Muscle of leg (tissue), 3 donors: ENCODE measurements at regions not wholly inside any gene's neighbourhood (a gene's known extent, or its start where the extent isn't known, plus 50 kb on each side); places are given as distances from the start of the nearest gene placed in this dataset.

Experiments
- DNase-seq: peaks from one replicate; pipeline ENCODE4 v3.0.0; 2013
- H3K27ac ChIP-seq: one replicate; pipeline ENCODE4 v1.5.1; 2013; ENCODE audit warnings: mild to moderate bottlenecking, low read length, control low read depth
- H3K27me3 ChIP-seq: one replicate; pipeline ENCODE4 v1.6.1; 2013; ENCODE audit warnings: low read length; ENCODE audit not compliant: control insufficient read depth, insufficient read depth
- H3K36me3 ChIP-seq: one replicate; pipeline ENCODE4 v1.6.1; 2013; ENCODE audit warnings: low read length; ENCODE audit not compliant: control insufficient read depth, insufficient read depth
- H3K4me1 ChIP-seq: one replicate; pipeline ENCODE4 v1.6.1; 2013; ENCODE audit warnings: low read length; ENCODE audit not compliant: control insufficient read depth, insufficient read depth
- H3K4me3 ChIP-seq: one replicate; pipeline ENCODE4 v1.5.1; 2013; ENCODE audit warnings: low read length, control low read depth
- H3K9me3 ChIP-seq: replicated peaks from 2 replicates; pipeline ENCODE4 v1.6.1; 2013; ENCODE audit warnings: low read depth, low read length; ENCODE audit not compliant: control insufficient read depth
- WGBS: methylation state at CpG from one replicate; pipeline ENCODE4 v1.1.5; 2013; ENCODE audit warnings: missing lambda C conversion rate; ENCODE audit not compliant: insufficient coverage; 5-methylcytosine and 5-hydroxymethylcytosine counted together

DNA sequence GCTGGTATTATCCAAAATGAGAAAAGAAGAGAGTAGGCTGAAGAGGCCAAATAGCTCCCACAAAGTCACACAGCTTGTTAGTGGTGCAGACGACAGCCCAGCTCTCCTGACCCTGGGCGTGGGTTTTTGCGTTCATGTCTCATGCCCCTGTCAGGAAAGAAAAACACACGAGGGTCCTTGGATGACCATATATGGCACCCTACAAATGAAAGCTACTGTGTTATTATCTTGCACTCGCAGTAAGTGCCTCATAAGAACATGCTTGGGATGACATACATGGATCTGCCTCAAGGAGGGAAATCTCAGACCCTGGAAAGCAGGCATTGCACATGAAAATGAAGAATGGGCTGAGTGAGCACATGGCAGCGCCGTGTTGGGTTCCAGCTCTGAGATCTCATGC is 89.7 kb downstream of the SEMA4F start:
- Histone ChIP-seq H3K27ac (no peak overlapping the region), H3K4me3 (no peak overlapping the region), H3K4me1 (peaks cover 8% of the 10 kb centered on the region), H3K9me3 (no peaks in the 10 kb centered on the region), H3K36me3 (no peaks in the 10 kb centered on the region), H3K27me3 (no peaks in the 10 kb centered on the region)
- DNase-seq = no peak
- WGBS = 68% methylated on average over 6 of the region's 7 CpGs

GRCh38 chr2:74744731-74745515 is 89.0 kb upstream of the HK2 start:
- Histone ChIP-seq H3K9me3 (no peaks in the 10 kb centered on the region), H3K4me3 (no peak overlapping the region), H3K27me3 (no peaks in the 10 kb centered on the region), H3K4me1 (peaks cover 8% of the 10 kb centered on the region), H3K36me3 (no peaks in the 10 kb centered on the region), H3K27ac (no peak overlapping the region)
- 32% methylated on average over 2 of the region's 4 CpGs for WGBS
- DNase-seq = no peak

DNA sequence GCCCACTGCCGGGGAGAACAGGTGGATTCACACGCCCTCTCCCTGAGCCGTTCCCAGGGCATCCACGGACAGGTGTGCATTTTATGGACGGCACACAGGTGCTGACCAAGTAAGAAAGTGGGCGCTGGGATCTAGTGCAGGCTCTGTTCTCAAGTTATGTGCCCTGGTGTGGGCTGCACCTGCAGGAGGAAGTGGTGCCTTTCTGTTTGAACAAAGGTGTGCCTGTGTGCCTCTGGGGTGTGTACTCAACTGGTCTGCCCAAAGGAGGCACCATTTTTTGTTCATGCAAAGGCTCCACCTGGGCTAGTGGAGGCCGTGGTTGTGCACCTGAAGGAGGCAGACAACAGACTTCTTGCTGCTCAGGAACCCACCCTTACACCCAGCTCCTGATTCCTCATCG is 88.2 kb upstream of the HK2 start:
- 46% methylated on average over 8 of the region's 8 CpGs for WGBS
- Histone ChIP-seq H3K36me3 (no peaks in the 10 kb centered on the region), H3K4me1 (peaks cover 5% of the 10 kb centered on the region), H3K27ac (no peak overlapping the region), H3K9me3 (no peaks in the 10 kb centered on the region), H3K27me3 (no peaks in the 10 kb centered on the region), H3K4me3 (no peak overlapping the region)
- no peak for DNase-seq

GRCh38 chr2:74746480-74746879 is 87.4 kb upstream of the HK2 start:
- Histone ChIP-seq H3K27me3 (no peaks in the 10 kb centered on the region), H3K27ac (no peak overlapping the region), H3K36me3 (no peaks in the 10 kb centered on the region), H3K9me3 (no peaks in the 10 kb centered on the region), H3K4me3 (no peak overlapping the region), H3K4me1 (no peaks in the 10 kb centered on the region)
- no CpG with 5 or more reads among the region's 2 CpGs for WGBS
- DNase-seq = no peak

- no peaks in the 10 kb centered on the region for H3K4me1 ChIP-seq
- no peak overlapping the region for H3K27ac ChIP-seq
- DNase-seq = no peak
- no peak overlapping the region for H3K4me3 ChIP-seq
- no peaks in the 10 kb centered on the region for H3K9me3 ChIP-seq
- no peaks in the 10 kb centered on the region for H3K36me3 ChIP-seq
- WGBS = 72% methylated on average over 4 of the region's 7 CpGs
- H3K27me3 ChIP-seq = no peaks in the 10 kb centered on the region
Observed at GRCh38 chr2:74747411-74748080, 86.4 kb upstream of the HK2 start.

DNA sequence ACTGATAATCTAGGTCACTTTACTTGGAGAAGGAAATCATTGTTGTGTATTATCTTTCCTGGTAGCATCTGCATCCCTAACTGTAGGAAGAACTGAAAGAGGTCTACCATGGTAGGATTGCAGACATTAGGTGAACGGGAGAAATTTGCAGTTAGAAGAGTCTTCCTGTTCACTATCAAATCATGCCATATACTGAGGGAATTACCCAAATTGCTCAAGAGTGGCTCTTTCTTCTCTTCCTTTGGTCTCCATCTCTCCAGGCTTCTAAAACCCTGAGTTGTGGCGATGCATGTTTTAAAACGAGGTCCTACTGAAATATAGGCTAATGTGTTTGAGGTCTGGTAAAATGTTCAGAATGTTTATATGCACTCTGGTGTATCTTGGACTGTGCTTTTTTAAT is 85.3 kb upstream of the HK2 start:
- no peaks in the 10 kb centered on the region for H3K36me3 ChIP-seq
- no CpG with 5 or more reads among the region's 3 CpGs for WGBS
- H3K4me1 ChIP-seq = no peaks in the 10 kb centered on the region
- H3K27ac ChIP-seq = no peak overlapping the region
- no peak overlapping the region for H3K4me3 ChIP-seq
- peaks cover 2% of the 10 kb centered on the region for H3K27me3 ChIP-seq
- no peaks in the 10 kb centered on the region for H3K9me3 ChIP-seq
- no peak for DNase-seq

GRCh38 chr2:74749432-74749831 is 84.5 kb upstream of the HK2 start:
- WGBS = 46% methylated on average over 2 of the region's 3 CpGs

DNA sequence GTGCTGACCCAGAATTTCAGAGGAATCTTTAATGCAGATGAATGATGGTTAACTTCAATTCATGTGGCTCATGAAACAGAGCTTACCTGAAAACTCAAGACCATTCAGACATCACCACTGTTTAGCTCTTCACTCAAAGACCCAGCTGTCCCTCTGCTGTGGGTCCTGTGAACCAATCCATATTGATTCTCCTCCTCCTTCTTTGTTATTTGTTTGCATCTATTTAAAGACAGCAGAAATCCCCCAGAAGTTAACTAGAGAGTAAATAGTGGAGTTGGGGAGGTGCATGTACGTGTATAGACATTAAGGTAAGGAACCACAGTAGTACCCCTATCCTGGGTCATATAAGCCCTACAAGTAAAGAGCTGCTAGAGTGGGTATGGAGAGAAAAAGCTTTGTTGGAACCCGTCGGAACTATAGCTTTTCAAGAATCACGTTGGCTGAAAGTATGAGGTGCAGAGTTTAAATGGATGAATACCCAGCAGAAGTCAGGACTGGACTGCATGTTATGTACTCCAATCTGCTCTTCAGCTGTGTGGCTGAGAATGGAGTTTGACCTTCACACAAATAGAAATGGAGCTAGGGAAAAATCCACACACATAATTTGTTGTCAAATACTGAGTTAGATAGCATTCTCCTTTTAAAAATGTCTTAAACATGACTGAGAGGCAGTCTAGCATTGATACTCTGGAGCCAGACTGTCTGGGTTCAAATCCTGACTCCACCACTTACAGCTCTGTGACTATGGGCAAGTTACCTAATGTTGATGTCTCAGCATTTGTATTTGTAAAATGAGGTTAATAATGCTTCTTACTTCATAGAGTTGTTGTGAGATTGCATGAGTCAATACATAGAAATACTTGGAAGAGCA is 81.7 kb upstream of the HK2 start:
- no peaks in the 10 kb centered on the region for H3K36me3 ChIP-seq
- WGBS = 85% methylated on average over 3 of the region's 4 CpGs
- no peak for DNase-seq
- no peak overlapping the region for H3K27ac ChIP-seq
- peaks cover 16% of the 10 kb centered on the region for H3K9me3 ChIP-seq
- peaks cover 2% of the 10 kb centered on the region for H3K27me3 ChIP-seq
- H3K4me3 ChIP-seq = no peak overlapping the region
- H3K4me1 ChIP-seq = no peaks in the 10 kb centered on the region

More at GRCh38 chr2:74749432-74749831, 84.5 kb upstream of the HK2 start:
- Histone ChIP-seq H3K4me3 (no peak overlapping the region), H3K27me3 (peaks cover 2% of the 10 kb centered on the region), H3K27ac (no peak overlapping the region), H3K4me1 (no peaks in the 10 kb centered on the region), H3K36me3 (no peaks in the 10 kb centered on the region), H3K9me3 (no peaks in the 10 kb centered on the region)
- DNase-seq = no peak

GRCh38 chr2:74755386-74755785 is 78.5 kb upstream of the HK2 start:
- WGBS = 100% methylated on average over 1 of the region's 4 CpGs
- no peak overlapping the region for H3K27ac ChIP-seq
- peaks cover 2% of the 10 kb centered on the region for H3K27me3 ChIP-seq

GRCh38 chr2:74756356-74756890 is 77.5 kb upstream of the HK2 start:
- Histone ChIP-seq H3K36me3 (no peaks in the 10 kb centered on the region), H3K4me3 (no peak overlapping the region), H3K4me1 (no peaks in the 10 kb centered on the region), H3K9me3 (peaks cover 16% of the 10 kb centered on the region), H3K27ac (no peak overlapping the region), H3K27me3 (peaks cover 2% of the 10 kb centered on the region)
- DNase-seq = no peak

More at GRCh38 chr2:74755386-74755785, 78.5 kb upstream of the HK2 start:
- Histone ChIP-seq H3K4me1 (no peaks in the 10 kb centered on the region), H3K9me3 (peaks cover 16% of the 10 kb centered on the region), H3K36me3 (no peaks in the 10 kb centered on the region), H3K4me3 (no peak overlapping the region)
- no peak for DNase-seq
